HG03280 (cell line): ENCODE measurements at regions not wholly inside any gene's neighbourhood (a gene's known extent, or its start where the extent isn't known, plus 50 kb on each side); places are given as distances from the start of the nearest gene placed in this dataset.

Experiments used
- ATAC-seq: cut with Tn5 transposase; IDR thresholded peaks from one replicate; pipeline ENCODE4 v1.9.1; 2021; ENCODE audit warnings: mild to moderate bottlenecking, moderate library complexity; ENCODE audit not compliant: unreplicated experiment

DNA sequence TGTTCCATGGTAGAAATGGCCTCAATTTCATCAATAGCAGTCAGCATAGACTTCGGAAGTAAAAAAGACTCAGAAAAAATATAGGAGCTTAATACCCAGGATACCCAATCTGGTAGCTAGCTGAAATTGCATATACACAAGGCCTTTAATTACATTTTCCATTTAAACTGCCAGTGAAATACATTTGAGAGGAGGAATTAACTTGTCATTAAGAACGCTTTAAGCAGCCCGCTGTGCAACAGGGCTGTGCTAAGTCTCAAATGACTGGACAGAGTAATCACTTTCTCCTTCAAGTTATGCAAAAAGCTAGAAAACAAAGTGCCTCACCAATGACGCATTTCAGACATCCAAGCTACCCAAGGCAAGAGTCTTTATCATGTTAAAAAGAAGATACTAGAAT, 558.8 kb downstream of the MBD2 start:
- ATAC-seq, result no peak

DNA sequence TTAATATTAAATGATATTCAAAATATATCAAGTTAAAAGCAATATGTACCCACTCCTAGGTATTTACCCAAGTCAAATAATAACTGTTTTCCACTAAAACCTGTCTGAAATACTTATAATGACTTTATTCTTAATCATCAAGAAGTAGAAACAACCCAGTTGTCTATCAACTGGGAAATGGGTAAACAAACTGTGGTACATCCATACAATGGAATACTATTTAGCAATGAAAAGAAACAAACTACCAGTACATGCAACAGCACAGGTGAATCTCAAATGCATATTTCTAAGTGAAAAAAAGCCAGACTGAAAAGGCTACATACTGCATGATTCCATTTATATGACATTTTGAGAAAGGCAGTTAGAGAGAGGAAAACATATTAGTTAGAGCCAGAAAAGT, 559.9 kb downstream of the MBD2 start:
- no peak for ATAC-seq

DNA sequence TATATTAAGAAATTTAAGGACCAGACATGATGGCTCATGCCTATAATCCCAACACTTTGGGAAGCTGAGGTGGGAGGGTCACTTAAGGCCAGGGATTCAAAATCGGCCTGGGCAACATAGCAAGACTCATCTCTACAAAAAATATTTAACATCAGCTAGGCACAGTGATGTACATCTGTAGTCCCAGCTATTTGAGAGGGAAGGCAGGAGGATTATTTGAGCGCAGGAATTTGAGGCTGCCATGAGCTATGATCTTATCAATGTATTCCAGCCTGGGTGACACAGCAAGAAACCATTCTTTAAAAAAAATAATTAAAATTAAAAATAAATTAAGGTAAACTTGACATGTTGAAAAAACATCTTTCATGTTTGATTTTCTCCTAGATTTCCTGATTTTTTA, 564.2 kb downstream of the MBD2 start:
- no peak for ATAC-seq

DNA sequence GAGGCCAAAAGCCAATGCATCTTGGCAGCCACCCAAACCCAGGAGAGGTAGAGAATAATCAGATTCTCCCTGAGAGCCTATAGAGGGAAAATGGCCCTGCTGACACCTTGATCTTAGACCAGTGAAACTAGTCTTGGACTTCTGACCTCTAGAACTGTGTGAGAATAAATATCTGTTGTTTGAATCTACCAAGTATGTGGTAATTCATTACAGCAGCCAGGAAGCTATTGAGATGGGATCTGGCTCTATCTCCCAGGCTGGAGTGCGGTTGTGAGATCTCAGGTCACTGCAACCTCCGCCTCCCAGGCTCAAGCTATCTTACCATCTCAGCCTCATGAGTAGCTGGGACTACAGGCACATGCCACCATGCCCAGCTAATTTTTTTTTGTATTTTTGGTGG, 567.2 kb downstream of the MBD2 start:
- no peak for ATAC-seq

DNA sequence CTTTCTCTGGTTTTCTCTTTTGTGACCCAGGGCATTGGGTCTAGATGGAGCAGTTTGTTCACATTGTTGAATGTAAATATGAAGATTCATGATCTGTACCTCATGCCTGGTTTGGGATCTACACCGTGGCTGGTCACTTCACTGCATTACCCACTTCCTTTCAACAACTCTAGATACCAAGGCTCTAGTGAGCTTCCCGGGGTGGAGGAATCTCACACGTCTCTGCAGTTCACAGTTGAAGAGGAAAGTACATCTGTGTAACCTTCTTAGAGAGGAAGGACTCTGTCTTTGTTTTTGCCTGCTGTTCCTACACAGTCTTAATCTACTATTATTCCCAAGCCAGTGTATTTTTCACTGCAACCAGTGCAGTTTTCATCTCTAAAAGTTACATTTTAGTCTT, 574.8 kb downstream of the MBD2 start:
- ATAC-seq, result no peak

DNA sequence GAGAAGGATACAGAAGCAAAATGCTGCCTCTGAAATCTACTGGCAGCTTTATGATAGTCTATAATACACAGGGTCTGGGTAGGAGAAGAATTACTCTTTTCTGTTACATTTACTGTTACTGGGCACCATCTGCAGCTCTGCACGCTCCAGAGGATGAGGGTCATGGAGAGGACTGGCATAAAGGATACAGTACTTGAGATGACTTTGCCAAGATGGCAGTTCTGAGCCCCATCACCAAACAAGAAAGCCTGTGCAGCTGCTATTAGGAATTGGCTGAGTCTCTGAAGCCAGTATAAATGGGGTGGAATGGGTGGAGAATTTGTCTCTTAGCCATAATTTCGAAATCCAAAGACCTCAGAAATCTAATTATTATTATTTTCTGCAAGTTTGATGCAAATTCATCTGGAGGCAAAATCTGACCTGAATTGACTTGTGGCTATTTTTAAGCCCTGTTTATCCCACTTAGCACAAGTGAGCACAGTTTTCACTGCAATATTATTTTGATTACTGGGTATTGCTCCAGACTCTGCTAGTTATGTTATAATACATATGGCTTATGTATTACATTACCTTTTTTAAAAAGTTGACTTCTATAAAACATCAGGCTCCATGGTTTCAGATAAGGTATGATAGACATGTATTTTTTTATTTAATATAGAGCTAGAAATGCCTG, 579.5 kb downstream of the MBD2 start:
- ATAC-seq, result no peak

DNA sequence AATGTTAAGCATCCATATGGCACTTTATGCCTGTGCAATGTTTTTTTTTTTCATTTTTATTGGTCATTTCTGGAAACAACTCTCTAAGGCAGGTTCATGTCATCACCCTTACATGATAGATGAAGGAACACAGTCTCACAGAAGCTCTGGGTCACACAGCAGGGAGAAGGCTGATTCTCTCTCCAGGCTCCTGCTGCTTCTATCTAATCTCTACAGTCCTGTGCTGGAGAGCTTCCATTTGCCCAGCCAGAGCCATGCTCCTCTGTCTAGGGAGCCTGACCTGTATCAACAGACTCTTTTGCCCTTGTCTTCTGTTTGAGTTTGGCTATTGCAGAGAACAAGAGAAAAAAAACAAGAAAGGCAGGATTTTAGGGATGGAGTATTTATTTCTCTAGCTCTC, 584.8 kb downstream of the MBD2 start:
- ATAC-seq, result no peak

DNA sequence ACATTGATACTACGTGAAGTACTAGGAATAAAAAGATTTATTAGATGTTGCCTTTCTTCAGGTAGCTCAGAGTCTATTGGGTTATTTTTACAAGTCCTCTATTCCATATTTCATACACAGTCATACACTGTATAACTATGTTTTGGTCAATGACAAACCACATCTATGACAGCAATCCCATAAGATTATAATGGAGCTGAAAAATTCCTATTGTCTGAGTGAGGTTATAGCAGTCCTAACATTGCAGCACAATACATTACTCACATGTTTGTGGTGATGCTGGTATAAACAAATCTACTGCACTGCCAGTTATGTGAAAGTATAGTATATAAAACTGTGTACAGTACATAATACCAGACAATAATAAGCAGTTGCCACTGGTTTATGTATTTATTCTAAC, 595.1 kb downstream of the MBD2 start:
- ATAC-seq, result no peak

DNA sequence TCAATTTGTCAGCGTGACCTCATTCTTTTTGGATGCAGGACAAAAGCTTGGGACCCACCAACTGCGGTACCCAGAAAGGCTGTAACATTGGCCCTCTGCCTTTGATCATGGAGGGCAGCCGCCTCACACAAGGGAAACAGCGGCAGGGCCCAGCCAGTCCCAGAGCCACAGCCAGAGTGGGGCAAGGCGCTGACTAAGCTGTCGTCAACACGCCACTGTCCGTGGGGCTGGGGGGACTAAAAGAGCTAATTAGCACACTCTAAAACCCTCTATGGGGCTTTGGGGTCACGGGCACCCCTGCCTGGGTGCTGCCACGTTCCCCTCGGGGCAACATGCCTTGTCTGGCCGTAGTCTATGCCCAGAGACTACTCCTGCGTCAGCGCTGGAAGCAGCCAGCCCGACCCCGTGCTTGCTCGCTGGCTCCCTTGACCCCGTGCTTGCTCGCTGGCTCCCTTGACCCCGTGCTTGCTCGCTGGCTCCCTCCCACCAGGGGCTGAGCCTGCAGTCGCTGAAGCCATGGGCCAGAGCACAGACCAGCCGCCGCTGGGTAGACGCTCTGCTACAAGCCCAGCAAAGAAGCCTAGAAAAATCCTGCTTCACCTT, 598.4 kb downstream of the MBD2 start:
- ATAC-seq, result no peak

DNA sequence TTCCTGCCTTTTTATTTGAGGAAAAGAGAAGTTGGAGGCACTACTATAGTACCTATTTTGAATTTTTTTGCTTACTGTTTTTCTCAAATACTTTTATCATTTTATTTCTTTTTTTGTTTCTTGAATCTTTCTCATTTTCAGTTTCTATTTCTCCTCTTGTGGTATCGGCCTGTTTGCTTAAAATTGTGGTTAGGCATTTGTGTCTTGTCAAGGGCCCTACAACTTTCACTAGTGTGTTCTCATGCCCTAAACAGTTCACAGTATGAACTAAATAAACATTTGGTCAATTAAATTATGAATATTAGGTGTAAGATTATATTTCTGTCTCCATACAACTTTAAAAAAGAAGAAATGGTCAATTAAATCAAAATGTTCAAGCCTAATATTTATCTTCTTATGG, 613.5 kb downstream of the MBD2 start:
- ATAC-seq, result no peak

DNA sequence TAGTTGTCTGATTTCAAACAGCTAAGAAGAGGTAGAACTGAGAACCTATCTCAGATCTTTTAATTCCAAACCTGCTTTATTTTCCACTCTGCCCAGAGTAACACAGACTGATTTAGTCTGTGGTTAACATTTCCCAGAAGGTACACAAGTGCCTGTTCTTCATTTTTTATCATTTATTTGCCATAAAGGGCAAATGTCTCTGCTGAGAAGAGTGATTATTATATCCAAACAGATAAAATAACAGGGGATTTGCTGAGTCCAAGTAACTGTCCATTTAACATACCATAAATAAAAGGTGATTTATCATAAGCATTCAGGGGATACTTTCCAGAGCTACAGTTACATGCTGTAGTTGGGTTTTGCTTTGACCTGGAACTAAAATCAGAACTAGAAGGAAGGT, 617.7 kb downstream of the MBD2 start:
- ATAC-seq, result no peak

DNA sequence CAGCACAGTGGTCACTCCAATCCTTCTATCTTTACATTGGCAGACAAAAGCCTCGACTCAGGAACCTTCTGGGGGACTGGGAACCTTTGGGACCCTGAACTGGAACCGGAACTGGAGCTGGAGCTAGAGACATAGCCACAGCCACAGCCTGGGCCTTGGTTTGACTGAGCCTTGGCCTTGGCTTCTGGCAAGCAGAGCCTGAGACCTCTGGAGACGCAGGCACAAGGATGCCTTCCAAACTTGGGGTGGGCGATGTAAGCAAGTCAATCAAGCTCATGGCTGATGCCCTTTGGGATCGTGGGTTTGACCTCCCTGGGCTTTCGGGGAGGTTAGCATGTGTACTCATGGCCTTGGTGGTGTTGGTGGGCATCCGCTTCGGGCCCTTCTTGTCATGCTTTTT, 619.3 kb downstream of the MBD2 start:
- no peak for ATAC-seq

DNA sequence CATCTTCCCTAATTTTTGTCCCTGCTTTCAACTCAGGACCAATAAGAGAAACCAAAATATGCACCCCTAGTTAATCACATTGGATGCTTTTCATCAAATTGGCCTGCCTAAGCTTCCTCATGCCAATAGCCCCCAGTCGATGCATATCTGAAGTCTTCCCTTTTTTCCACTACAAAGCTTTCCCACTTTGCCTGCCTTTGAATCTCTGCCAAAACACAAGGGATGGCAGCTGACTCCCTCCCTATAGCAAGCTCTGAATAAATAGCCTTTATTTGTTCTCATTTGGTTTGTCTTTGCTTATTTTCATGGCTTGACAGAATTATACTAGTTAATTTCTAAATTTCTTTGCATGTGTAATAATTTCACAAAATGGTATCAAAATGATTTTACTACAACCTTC, 621.2 kb downstream of the MBD2 start:
- ATAC-seq, result no peak

DNA sequence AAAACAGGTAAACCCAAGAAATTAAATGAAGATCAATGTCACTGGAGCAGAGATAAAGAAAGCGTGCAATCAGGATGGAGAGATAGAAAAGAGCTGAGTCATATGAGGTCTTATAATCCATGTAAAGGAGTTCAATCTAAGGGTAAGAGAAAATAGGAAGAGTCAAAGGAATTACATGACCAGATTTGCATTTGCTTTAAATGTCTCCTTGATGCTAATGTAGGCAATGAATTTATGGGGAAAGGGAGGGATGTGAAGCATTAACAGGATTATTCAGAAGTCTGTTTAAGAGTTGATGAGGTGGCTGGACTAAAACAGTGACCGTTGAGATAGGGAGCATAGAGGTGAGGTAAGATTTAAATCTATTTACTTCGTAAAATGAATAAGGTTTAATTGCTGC, 623.1 kb downstream of the MBD2 start:
- ATAC-seq, result no peak

DNA sequence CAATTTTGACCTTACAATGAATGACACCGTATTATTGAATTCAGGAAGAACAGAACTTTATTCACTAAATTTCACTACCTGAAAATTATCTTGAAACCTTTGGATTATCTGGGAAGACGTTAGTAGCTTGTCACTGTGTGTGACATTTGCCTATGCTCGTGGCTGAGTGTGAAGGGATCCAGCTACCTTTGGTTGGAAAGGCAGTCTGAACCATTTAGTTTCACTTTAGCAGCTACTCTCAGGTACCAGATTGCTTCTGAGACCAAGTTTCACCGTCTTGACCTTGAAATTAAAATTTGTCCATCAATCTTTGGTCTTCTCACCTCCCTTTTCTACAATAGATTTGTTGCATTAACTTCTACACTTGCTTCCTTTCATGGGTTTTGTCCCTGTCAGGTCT, 637.5 kb downstream of the MBD2 start:
- no peak for ATAC-seq
